SK-N-SH (cell line): ENCODE measurements at regions not wholly inside any gene's neighbourhood (a gene's known extent, or its start where the extent isn't known, plus 50 kb on each side); places are given as distances from the start of the nearest gene placed in this dataset.

Source experiments
- CTCF ChIA-PET: fragments of 300-600, 350-600 bp; formaldehyde crosslinking; extraction: SDS; loops from one replicate; lab custom pipeline; 2021; lab: Yijun Ruan, JAX
- POLR2A ChIA-PET: fragments of 350-600 bp; sonication (Branson Sonifier 250); formaldehyde crosslinking; extraction: SDS; loops from one replicate; lab custom pipeline; 2020; ENCODE audit warnings: antibody characterized with exemption, inconsistent platforms; lab: Yijun Ruan, JAX
- DNase-seq: peaks from one replicate; pipeline ENCODE4 v3.0.0; 2012
- H2AFZ ChIP-seq: fragments of 200-600 bp; sonication (generic); 2 replicates; pipeline ENCODE4 v1.8.1; 2016; ENCODE audit warnings: antibody characterized with exemption, mild to moderate bottlenecking, low read depth
- H3F3A ChIP-seq: fragments of 200-600 bp; sonication (generic); replicated peaks from 2 replicates; pipeline ENCODE3; 2016; ENCODE audit warnings: antibody characterized with exemption, mild to moderate bottlenecking; ENCODE audit not compliant: insufficient read depth
- H3K27ac ChIP-seq, 2 experiments: fragments of 200-500 bp in 1 of 2; fragments of 200-600 bp in 1 of 2; sonication (Bioruptor generic) in 1 of 2; sonication (generic), shearing (Covaris generic) in 1 of 2; 2 replicates each; pipeline versions ENCODE4 v1.5.1 to v1.6.1; 2014 to 2016; ENCODE audit warnings: low read depth in 2 of 2, inconsistent platforms in 1 of 2, low read length in 1 of 2, mild to moderate bottlenecking in 1 of 2, mixed read lengths in 1 of 2
- H3K27me3 ChIP-seq: fragments of 200-600 bp; sonication (generic), shearing (Covaris generic); 2 replicates; pipeline ENCODE4 v1.6.1; 2016; ENCODE audit warnings: mixed run types; ENCODE audit not compliant: insufficient read depth
- H3K36me3 ChIP-seq, 2 experiments: fragments of 200-500 bp in 1 of 2; fragments of 200-600 bp in 1 of 2; sonication (Bioruptor generic) in 1 of 2; sonication (generic) in 1 of 2; replicated peaks in 1 of 2; 2 replicates each; pipeline versions ENCODE3 to v1.5.1; 2014 to 2016; ENCODE audit warnings: low read length in 1 of 2, mild to moderate bottlenecking in 1 of 2; ENCODE audit not compliant: insufficient read depth in 2 of 2, control insufficient read depth in 1 of 2
- H3K4me1 ChIP-seq, 2 experiments: fragments of 200-500 bp in 1 of 2; fragments of 200-600 bp in 1 of 2; sonication (Bioruptor generic) in 1 of 2; sonication (generic), shearing (Covaris generic) in 1 of 2; 2 replicates each; pipeline versions ENCODE4 v1.5.1 to v1.6.1; 2014 to 2016; ENCODE audit warnings: low read depth in 1 of 2, low read length in 1 of 2, mixed run types in 1 of 2; ENCODE audit not compliant: insufficient read depth in 2 of 2, control insufficient read depth in 1 of 2
- H3K4me2 ChIP-seq: fragments of 200-600 bp; sonication (generic), shearing (Covaris generic); 2 replicates; pipeline ENCODE4 v1.6.1; 2017; ENCODE audit warnings: mixed run types
- H3K4me3 ChIP-seq, 2 experiments: fragments of 200-500 bp in 1 of 2; fragments of 200-600 bp in 1 of 2; sonication (Bioruptor generic) in 1 of 2; sonication (generic), shearing (Covaris generic) in 1 of 2; 2 replicates each; pipeline versions ENCODE4 v1.5.1 to v1.8.1; 2014 to 2016; ENCODE audit warnings: low read depth in 2 of 2, inconsistent platforms in 1 of 2, low read length in 1 of 2, mild to moderate bottlenecking in 1 of 2, mixed read lengths in 1 of 2, moderate library complexity in 1 of 2
- H3K79me2 ChIP-seq: fragments of 200-600 bp; sonication (generic); 2 replicates; pipeline ENCODE4 v1.8.1; 2017; ENCODE audit warnings: mild to moderate bottlenecking; ENCODE audit not compliant: insufficient read depth
- H3K9ac ChIP-seq: fragments of 200-600 bp; sonication (generic); 2 replicates; pipeline ENCODE4 v1.6.1; 2017; ENCODE audit warnings: mixed run types
- H3K9me2 ChIP-seq: fragments of 200-600 bp; sonication (generic); 2 replicates; pipeline ENCODE4 v1.6.1; 2017; ENCODE audit warnings: mixed run types
- H3K9me3 ChIP-seq: fragments of 200-600 bp; sonication (generic); 2 replicates; pipeline ENCODE4 v1.6.1; 2017; ENCODE audit warnings: mixed run types, mild to moderate bottlenecking, moderate library complexity
- H4K20me1 ChIP-seq: fragments of 200-600 bp; sonication (generic); 2 replicates; pipeline ENCODE4 v1.6.1; 2017; ENCODE audit warnings: mild to moderate bottlenecking, mixed run types; ENCODE audit not compliant: insufficient read depth
- CTCF ChIP-seq: fragments of 200-600 bp; sonication (generic); IDR thresholded peaks from 2 replicates; pipeline ENCODE4 v1.6.1; 2017; ENCODE audit warnings: antibody characterized with exemption, mild to moderate bottlenecking, moderate library complexity
- ELF1 ChIP-seq: IDR thresholded peaks from 2 replicates; pipeline ENCODE4 v1.4.0; 2012
- EP300 ChIP-seq, 2 experiments: IDR thresholded peaks; 2 replicates each; pipeline versions ENCODE4 v1.4.0 to v1.6.1; 2012; ENCODE audit warnings: borderline replicate concordance in 1 of 2, low read depth in 1 of 2, low read length in 1 of 2
- FOXJ3 ChIP-seq: sonication (generic); formaldehyde crosslinking; IDR thresholded peaks from 2 replicates; pipeline ENCODE4 v1.5.1; 2020; ENCODE audit warnings: mild to moderate bottlenecking, missing genetic modification reagents
- GABPA ChIP-seq: IDR thresholded peaks from 2 replicates; pipeline ENCODE4 v1.4.0; 2012; ENCODE audit warnings: low read depth, mild to moderate bottlenecking
- GATA2 ChIP-seq: sonication (generic); formaldehyde crosslinking; IDR thresholded peaks from 2 replicates; pipeline ENCODE4 v1.5.0; 2020; ENCODE audit warnings: mild to moderate bottlenecking, missing genetic modification reagents
- IRF3 ChIP-seq: fragments of 150-350 bp; IDR thresholded peaks from 2 replicates; pipeline ENCODE4 v1.6.1; 2016; ENCODE audit warnings: mild to moderate bottlenecking, low read depth, low read length
- MEF2A ChIP-seq: IDR thresholded peaks from 2 replicates; pipeline ENCODE4 v1.4.0; 2012; ENCODE audit warnings: low read depth, borderline replicate concordance
- MXI1 ChIP-seq: IDR thresholded peaks from 2 replicates; pipeline ENCODE4 v1.6.1; 2012; ENCODE audit warnings: mild to moderate bottlenecking, low read depth, low read length, improper control_type of control experiment
- NFIC ChIP-seq: IDR thresholded peaks from 2 replicates; pipeline ENCODE4 v1.4.0; 2012; ENCODE audit warnings: borderline replicate concordance
- NRF1 ChIP-seq: IDR thresholded peaks from 2 replicates; pipeline ENCODE4 v1.6.1; 2012; ENCODE audit warnings: low read depth, mild to moderate bottlenecking, low read length
- RCOR1 ChIP-seq: fragments of 150-350 bp; IDR thresholded peaks from 2 replicates; pipeline ENCODE4 v1.6.1; 2017; ENCODE audit warnings: antibody characterized with exemption, low read length
- RFX5 ChIP-seq: IDR thresholded peaks from 2 replicates; pipeline ENCODE4 v1.6.1; 2012; ENCODE audit warnings: mild to moderate bottlenecking, improper control_type of control experiment, low read length
- SIN3A ChIP-seq: IDR thresholded peaks from 2 replicates; pipeline ENCODE4 v1.6.1; 2012; ENCODE audit warnings: low read depth, mild to moderate bottlenecking, low read length, moderate library complexity, borderline replicate concordance
- SMC3 ChIP-seq: IDR thresholded peaks from 2 replicates; pipeline ENCODE4 v1.6.1; 2012; ENCODE audit warnings: low read depth, low read length, improper control_type of control experiment
- TAF1 ChIP-seq: IDR thresholded peaks from 2 replicates; pipeline ENCODE4 v1.6.1; 2012; ENCODE audit warnings: low read depth, mild to moderate bottlenecking, low read length, moderate library complexity, borderline replicate concordance
- TCF12 ChIP-seq: IDR thresholded peaks from 2 replicates; pipeline ENCODE4 v1.4.0; 2012
- TEAD4 ChIP-seq: IDR thresholded peaks from 2 replicates; pipeline ENCODE4 v1.4.0; 2012; ENCODE audit warnings: mild to moderate bottlenecking, borderline replicate concordance; ENCODE audit not compliant: insufficient read depth
- USF2 ChIP-seq: fragments of 150-350 bp; IDR thresholded peaks from 2 replicates; pipeline ENCODE4 v1.6.1; 2017; ENCODE audit warnings: antibody characterized with exemption, low read length, low read depth, borderline replicate concordance
- ZBTB33 ChIP-seq: IDR thresholded peaks from 2 replicates; pipeline ENCODE4 v1.4.0; 2012; ENCODE audit warnings: low read depth, borderline replicate concordance
- WGBS: methylation state at CpG from one replicate; pipeline ENCODE4 v1.1.6; 2017; ENCODE audit warnings: low lambda C conversion rate; 5-methylcytosine and 5-hydroxymethylcytosine counted together

GRCh38 chr6:91288741-91289140, 701.9 kb upstream of the MAP3K7 start:
- Histone ChIP-seq H3K4me1 (no peaks in the 10 kb centered on the region), H2AFZ (no peak overlapping the region), H3K9ac (no peak overlapping the region), H3K4me2 (no peak overlapping the region), H3K36me3 (no peaks in the 10 kb centered on the region), H3K4me3 (no peak overlapping the region), H3K27ac (no peak overlapping the region), H3K9me2 (no peaks in the 10 kb centered on the region), H4K20me1 (no peaks in the 10 kb centered on the region), H3K9me3 (no peaks in the 10 kb centered on the region), H3K27me3 (no peaks in the 10 kb centered on the region), H3K79me2 (no peaks in the 10 kb centered on the region), H3F3A (no peaks in the 10 kb centered on the region)
- WGBS = 3% methylated on average over 2 of the region's 2 CpGs
- TF ChIP-seq ELF1 (no peak), GATA2 (CRISPR knock-in tag) (no peak), GABPA (no peak), USF2 (no peak), RCOR1 (no peak), SMC3 (no peak), TAF1 (no peak), EP300 (IDR thresholded peaks at IDR 0.05; ENCODE audit: borderline replicate concordance in 1 of 2, low read depth in 1 of 2, low read length in 1 of 2) (no peak), TEAD4 (no peak), NFIC (no peak), IRF3 (no peak), TCF12 (no peak), NRF1 (no peak), MXI1 (no peak)
- DNase-seq = no peak
- ChIA-PET POLR2A (no interaction called here), CTCF (no interaction called here)

- H3K4me1 ChIP-seq = no peaks in the 10 kb centered on the region; a peak in 1 of 4 replicates
- no peaks in the 10 kb centered on the region for H3K9me3 ChIP-seq
- no peaks in the 10 kb centered on the region for H3K36me3 ChIP-seq
- no peaks in the 10 kb centered on the region for H3K79me2 ChIP-seq
- H3K27me3 ChIP-seq = no peaks in the 10 kb centered on the region
- no peak overlapping the region for H2AFZ ChIP-seq
- no peak overlapping the region for H3K4me3 ChIP-seq
- CTCF ChIA-PET = no interaction called here
- POLR2A ChIA-PET = no interaction called here
- no peaks in the 10 kb centered on the region for H4K20me1 ChIP-seq
- no peak for TF ChIP-seq SIN3A
- TF ChIP-seq FOXJ3 = no peak
- TF ChIP-seq MXI1 = no peak
- no peak for TF ChIP-seq MEF2A
- no peak for TF ChIP-seq NFIC
- TF ChIP-seq ZBTB33 = no peak
- TF ChIP-seq CTCF = no peak
- no peak for TF ChIP-seq RFX5
- no peak for DNase-seq
- H3K27ac ChIP-seq = no peak overlapping the region
- no peaks in the 10 kb centered on the region for H3K9me2 ChIP-seq
- no peak overlapping the region for H3K9ac ChIP-seq
- no peaks in the 10 kb centered on the region for H3F3A ChIP-seq
- no peak overlapping the region for H3K4me2 ChIP-seq
Measured at GRCh38 chr6:91281901-91282300, 695.0 kb upstream of the MAP3K7 start.
